NCI-H2227 (cell line): ENCODE measurements at regions not wholly inside any gene's neighbourhood (a gene's known extent, or its start where the extent isn't known, plus 50 kb on each side); places are given as distances from the start of the nearest gene placed in this dataset.

ENCODE experiments used
- DNase-seq: peaks from one replicate; lab custom pipeline; 2025; ENCODE audit not compliant: unreplicated experiment; lab: John Stamatoyannopoulos, UW

GRCh38 chr9:108133680-108134079, 644.1 kb upstream of the KLF4 start:
- DNase-seq = no peak

DNA sequence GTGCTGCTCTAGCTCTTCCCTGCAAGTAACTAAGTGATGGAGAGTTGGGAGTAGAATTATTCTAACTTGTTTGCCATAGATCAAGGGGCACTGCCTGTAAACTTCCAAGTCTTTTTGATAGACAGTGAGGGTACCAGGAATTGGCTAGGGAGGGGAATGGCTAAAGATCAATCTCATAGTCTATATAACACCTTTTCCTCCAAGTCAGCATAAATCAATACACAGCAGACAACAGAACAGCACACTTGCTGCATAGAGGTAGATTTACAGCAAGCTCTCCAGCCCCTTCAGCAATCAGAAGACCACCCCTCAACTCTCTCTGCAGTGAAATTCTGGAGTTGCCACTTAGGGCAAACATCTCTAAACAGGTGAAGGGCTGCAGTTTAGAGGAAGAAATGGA, 643.5 kb upstream of the KLF4 start:
- no peak for DNase-seq

GRCh38 chr9:108130905-108131304, 641.3 kb upstream of the KLF4 start:
- no peak for DNase-seq

- no peak for DNase-seq
Observed at GRCh38 chr9:108125625-108126024, 636.1 kb upstream of the KLF4 start.

DNA sequence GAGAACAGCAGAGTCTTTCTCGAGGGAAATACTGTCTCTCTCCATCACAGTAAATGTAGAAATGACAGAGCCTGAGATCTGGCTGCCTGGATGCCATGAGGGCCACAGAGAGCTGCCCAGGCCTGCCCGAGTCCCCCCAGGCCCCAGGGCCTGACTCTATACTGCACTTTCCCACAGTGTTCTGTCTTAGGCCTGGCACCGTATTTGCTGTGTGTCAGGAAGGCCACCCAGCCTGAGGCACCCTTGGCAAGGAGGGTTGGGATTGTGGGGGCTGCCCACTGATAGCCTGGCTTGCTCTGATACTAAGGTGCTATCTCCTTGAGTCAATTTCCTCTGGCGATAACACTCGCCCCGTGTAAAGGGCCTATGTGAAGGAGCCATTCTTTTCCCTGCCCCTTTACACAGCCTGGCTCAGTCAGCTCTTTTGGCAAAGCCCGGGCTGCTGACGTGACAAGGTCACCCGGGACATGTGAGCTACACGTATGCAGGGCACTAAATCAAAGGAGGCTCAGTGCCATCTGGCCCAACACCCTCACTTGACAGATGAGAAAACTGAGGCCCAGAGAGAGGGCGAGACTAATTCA, 630.1 kb upstream of the KLF4 start:
- no peak for DNase-seq

GRCh38 chr9:108117795-108118194, 628.2 kb upstream of the KLF4 start:
- no peak for DNase-seq

- no peak for DNase-seq
Observed at GRCh38 chr9:108117306-108117705, 627.7 kb upstream of the KLF4 start.

- no peak for DNase-seq
Observed at GRCh38 chr9:108113596-108113995, 624.0 kb upstream of the KLF4 start.

GRCh38 chr9:108109927-108110690, 620.5 kb upstream of the KLF4 start:
- no peak for DNase-seq

- DNase-seq = no peak
Observed at GRCh38 chr9:108108852-108109448, 619.4 kb upstream of the KLF4 start.

- DNase-seq = no peak
Observed at GRCh38 chr9:108108280-108108851, 618.8 kb upstream of the KLF4 start.

- DNase-seq = no peak
Observed at GRCh38 chr9:108105885-108106284, 616.3 kb upstream of the KLF4 start.

GRCh38 chr9:108104991-108105390, 615.4 kb upstream of the KLF4 start:
- DNase-seq = no peak

GRCh38 chr9:108103046-108103693, 613.6 kb upstream of the KLF4 start:
- DNase-seq = no peak

GRCh38 chr9:108101410-108101809, 611.8 kb upstream of the KLF4 start:
- no peak for DNase-seq

DNA sequence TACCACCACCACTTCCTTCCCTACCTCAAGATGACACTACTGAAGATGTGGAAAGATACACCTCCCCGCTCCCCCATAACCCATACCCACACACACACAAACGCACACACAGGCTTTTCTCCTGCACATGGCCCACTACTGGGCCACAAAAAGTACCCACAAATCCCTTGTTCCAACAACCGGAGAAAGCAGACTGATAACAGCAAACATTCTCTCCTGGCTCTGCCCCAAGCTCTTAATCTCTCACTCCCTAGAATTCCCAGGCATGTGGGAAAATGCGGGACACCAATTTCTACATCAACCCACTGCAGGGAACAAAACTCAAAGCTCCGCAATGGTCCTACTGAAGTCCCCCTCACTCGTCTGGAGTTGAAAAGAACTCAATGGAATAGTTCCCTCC, 611.0 kb upstream of the KLF4 start:
- no peak for DNase-seq

DNA sequence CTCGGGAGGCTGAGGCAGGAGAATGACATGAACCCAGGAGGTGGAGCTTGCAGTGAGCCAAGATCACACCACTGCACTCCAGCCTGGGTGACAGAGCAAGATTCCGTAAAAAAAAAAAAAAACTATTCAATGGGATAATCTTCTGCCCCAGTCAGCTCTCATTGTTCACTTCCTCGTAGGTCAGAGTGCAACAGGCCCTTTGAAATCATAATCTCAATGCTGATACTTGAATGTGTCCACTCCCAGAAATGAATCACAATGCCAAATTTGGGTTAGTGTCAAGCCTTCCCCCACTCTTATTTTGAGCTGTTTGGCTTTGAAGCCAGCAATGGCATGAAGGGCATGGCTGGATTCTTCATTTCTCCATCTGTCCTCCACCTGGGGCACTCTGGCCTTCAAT, 610.3 kb upstream of the KLF4 start:
- DNase-seq = no peak

DNA sequence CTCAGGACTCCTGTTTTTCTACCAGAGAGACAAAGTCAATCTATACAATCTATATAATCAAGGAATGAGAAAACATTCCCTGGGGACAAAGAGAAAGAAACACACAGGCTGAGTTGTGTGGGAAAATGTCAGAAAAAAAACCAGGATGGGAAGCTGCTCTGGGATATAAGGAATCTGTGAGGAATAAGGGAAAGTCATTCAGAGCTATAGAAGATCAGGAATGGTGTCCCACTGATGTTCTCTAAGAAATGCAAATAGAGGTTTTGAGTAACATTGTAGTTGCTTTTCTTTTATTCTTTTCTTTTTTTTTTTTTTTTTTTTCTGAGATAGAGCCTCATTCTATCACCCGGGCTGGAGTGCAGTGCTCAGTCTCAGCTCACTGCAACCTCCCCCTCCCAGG, 605.9 kb upstream of the KLF4 start:
- DNase-seq = no peak

- no peak for DNase-seq
Observed at GRCh38 chr9:108094676-108094993, 605.1 kb upstream of the KLF4 start.

DNA sequence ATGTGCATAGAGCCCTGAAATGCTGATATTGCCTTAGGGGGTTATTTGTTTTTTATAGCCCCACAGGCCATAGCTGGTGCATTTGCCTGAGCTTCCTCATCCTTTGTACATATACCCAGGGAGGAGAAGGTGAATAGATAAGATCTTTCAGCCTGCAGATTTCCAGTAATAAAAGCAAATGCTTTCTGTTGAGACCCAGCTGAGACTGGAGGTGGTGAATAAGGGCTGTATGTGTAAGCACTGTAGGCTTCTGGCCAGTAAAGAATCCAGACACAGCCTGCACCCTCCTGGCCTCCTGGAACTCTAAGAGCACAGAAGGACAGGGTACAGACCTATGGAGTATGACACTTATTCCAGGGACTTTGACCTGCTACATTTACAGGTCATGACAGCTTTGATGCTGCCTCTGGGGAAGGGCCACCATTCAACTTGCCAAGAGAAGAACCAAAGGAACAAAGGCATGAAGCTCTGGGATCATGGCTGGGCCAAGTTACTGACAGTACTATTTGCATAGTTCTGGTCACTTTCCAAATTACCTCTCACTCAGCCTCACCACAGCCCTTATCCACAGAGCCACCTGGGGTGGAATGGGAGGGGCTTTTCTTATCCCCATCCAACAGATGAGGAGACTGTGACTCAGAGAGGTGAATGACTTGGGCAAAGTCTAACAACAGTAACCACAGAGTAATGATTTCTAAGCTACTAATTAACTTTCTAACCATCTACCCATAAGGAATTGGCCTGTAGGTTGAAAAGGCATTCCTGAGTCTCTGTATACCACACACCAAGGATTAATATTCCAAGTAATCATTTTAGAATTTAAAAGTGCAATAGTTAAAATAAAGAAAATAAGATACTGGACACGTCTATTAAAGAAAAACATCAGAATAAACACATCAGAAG, 604.5 kb upstream of the KLF4 start:
- DNase-seq = no peak

- DNase-seq = no peak
Observed at GRCh38 chr9:108088916-108089315, 599.3 kb upstream of the KLF4 start.
